HG02973 (cell line): ENCODE measurements at regions not wholly inside any gene's neighbourhood (a gene's known extent, or its start where the extent isn't known, plus 50 kb on each side); places are given as distances from the start of the nearest gene placed in this dataset.
"Not testable (repeated sequence)": the region's sequence is repeated elsewhere in the genome, so short reads cannot be mapped to it uniquely, and the experiment has no call there.

ENCODE experiments used
- ATAC-seq: cut with Tn5 transposase; IDR thresholded peaks from one replicate; pipeline ENCODE4 v1.9.1; 2021; ENCODE audit warnings: moderate library complexity; ENCODE audit not compliant: unreplicated experiment

GRCh38 chr11:109480251-109480650 lies 58.3 kb downstream of the C11orf87 start:
- no peak for ATAC-seq

DNA sequence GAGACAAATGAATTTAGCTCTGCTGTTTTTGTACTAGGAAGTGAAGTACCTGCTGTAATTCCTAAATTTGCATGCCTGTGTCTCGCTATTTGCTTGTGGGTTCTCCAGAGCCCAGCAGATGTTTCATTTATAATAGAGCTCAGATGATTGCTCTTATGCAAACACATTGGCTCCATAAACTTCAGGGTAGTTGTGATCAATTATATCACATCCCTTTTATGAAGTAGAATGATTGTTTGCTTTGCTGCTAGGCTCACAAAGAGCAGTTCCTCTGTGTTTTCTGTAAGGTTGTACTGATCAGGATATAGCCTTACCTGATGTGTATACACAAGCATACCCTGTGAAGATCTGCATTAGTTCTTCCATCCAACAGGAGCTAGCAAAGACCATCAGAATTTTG lies 64.1 kb downstream of the C11orf87 start:
- ATAC-seq = no peak

GRCh38 chr11:109490953-109491635 lies 69.1 kb downstream of the C11orf87 start:
- no peak for ATAC-seq

- no peak for ATAC-seq
Measured at GRCh38 chr11:109506115-109506514, 84.1 kb downstream of the C11orf87 start.

DNA sequence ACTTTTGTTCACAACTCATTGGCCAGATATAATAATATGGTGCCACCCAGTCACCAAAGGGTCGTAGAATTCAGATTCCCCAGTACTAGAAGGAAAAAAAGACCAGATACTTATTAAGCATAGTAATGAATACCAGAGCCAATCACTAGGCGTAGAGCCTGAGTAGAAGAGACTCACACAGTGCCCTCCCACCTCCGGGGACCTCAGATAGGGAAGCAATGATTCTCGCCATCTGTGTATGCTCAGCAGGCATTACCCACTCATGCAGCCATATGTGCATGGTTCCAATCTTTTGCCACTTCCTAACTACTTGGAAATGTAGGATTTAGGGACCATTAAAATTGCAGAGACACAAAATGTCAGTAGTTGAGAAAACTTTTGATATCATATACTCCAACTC lies 85.3 kb downstream of the C11orf87 start:
- ATAC-seq = no peak

GRCh38 chr11:109507836-109508561 lies 86.0 kb downstream of the C11orf87 start:
- ATAC-seq = no peak

GRCh38 chr11:109508943-109509342 lies 87.0 kb downstream of the C11orf87 start:
- ATAC-seq = no peak

DNA sequence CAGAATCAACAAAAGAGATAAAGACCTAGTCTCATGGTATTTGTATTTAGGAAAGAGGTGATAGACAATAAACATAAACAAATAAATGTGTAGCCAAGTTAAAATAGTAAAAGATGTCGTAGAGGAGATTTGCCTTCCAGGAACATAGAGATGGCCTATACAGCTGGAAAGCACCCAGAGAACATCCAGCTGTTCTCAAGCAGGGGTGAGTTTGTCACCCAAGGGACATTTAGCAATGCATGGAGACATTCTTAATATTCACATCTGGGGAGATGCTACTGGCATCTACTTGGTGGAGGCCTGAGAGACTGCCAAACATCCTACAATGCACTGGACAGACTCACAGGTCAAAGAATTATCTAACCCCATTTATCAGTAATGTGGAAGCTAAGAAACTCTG lies 88.3 kb downstream of the C11orf87 start:
- ATAC-seq = no peak

DNA sequence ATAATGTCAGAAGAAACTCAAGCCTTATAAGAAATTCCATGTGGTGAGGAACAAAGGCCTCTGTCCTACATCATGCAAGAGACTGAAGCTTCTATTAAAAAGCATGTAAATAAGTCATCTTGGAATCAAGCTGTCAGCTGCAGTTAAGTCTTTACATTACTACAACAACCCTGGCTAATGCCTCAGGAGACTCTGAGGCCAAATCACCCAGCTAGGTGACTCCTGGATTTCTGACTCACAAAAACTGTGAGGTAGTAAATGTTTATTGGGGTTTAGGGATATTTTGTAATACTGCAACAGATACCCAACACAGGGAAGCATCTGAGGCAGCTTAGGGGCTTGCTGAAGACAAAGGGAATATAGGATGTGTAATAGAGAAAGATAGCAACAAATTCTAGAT lies 89.6 kb downstream of the C11orf87 start:
- no peak for ATAC-seq

- no peak for ATAC-seq
Measured at GRCh38 chr11:109512249-109512648, 90.3 kb downstream of the C11orf87 start.

DNA sequence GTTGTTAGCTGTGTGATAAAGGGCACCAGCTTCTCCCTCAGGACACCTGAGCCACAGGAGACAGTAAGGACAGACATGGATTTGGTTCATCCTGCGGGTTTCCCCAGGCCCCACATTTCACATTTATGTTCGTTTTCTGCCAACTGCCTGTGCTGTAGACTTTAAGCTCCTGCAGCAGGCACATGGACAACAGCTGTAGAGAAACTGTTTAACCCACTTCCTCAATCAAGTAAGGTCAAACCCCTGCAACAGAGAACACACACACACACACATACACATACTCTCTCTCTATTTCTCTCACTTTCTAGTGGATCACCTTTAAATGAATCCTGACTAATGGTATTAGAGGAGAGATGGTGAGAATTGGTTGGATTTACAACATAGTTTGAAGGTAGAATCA lies 90.7 kb downstream of the C11orf87 start:
- ATAC-seq = peak; percentile 64

- ATAC-seq = peak; percentile 61
Measured at GRCh38 chr11:109514313-109515018, 92.5 kb downstream of the C11orf87 start.

DNA sequence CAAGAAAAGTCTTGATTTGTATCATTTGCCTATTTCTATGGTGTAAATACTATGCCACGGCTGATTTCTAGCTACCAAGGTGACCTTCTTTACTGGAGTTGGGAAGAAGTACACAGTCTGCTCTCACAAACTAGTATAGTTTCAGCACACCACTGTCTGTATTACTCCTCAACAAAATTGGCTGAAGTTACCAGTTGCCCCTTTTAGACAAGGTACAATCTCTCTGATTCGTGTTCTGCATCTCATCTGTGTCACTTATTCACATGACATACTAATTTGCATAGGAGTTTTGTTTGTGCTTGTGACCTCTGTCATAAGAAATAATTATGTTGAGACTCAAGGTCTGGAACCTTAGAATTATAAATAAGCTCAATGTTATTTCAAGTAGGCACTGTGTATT lies 97.3 kb downstream of the C11orf87 start:
- no peak for ATAC-seq

DNA sequence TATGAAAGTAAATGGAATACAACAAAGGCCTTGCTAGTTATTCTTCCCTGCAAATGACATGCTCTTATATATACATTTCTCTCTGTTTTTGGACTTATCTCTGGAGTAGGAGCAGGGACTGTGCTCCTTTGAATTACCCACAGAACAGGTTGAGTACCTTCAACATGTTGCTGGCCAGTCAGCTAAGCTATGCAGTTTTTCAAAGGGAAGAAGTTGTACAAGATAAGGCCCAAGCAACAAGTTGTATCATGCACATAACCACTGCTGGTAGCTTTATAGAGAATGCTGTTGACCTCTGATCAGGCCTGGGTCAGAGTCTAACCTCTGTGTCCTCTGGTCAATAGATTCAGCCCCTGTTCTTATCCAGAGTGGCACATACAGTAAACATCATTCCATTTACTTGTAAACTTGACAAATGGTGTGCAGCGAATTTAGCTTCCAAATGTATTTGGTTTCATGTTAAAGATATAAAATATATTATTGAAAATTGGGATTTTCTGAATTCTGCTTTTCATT lies 99.6 kb downstream of the C11orf87 start:
- ATAC-seq = no peak

DNA sequence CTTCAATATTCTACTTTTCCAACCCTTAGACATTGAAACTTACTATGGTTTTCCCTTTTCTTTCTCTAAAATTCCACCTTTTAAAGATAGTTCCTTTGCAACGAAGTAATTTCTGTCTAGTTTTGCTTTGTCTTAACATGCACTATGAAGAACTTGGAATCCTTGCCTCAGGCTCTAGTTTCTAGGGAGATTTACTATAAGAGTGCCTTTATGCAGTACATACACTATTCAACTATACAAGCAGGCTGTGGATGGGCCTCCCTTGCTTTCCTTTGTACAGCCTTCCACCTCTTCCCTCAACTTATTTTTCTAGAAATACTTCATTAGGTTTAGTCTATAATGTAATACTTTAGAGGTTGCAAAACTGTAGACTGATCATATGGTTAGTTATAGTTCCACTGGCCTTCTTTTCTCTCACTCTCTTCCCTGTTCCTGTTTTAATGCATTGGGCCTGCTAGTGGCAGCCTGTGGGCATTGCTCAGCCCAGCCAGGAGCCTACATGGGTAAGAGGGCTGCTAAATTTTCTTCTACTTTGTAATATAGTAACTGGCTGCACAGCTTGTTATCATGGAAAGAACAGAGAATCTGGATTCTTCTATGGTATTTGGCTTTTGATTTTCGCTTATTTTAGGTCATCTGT lies 100.2 kb downstream of the C11orf87 start:
- no peak for ATAC-seq

GRCh38 chr11:109525636-109526035 lies 103.6 kb downstream of the C11orf87 start:
- ATAC-seq = not testable (repeated sequence)

- ATAC-seq = no peak
Measured at GRCh38 chr11:109526061-109526460, 104.1 kb downstream of the C11orf87 start.

- ATAC-seq = no peak
Measured at GRCh38 chr11:109526931-109527330, 104.9 kb downstream of the C11orf87 start.

DNA sequence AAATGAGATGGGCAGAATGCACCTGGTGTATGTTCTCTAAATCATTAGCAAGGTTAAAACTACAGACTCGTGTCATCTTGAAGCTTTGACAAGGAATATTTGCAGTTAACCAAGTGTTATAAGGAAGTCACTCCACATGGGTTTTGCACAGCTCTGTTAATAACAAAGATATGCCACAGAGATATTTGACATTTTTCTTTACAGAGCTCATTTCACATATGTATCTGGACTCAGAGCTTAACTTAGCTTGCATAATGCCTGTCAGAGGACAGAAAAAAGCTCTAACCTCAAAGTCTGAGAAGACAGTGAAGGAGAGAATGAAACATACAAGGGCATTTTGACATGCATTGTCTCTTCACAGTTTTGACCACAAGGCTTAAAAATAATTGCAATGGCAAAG lies 105.5 kb downstream of the C11orf87 start:
- no peak for ATAC-seq

DNA sequence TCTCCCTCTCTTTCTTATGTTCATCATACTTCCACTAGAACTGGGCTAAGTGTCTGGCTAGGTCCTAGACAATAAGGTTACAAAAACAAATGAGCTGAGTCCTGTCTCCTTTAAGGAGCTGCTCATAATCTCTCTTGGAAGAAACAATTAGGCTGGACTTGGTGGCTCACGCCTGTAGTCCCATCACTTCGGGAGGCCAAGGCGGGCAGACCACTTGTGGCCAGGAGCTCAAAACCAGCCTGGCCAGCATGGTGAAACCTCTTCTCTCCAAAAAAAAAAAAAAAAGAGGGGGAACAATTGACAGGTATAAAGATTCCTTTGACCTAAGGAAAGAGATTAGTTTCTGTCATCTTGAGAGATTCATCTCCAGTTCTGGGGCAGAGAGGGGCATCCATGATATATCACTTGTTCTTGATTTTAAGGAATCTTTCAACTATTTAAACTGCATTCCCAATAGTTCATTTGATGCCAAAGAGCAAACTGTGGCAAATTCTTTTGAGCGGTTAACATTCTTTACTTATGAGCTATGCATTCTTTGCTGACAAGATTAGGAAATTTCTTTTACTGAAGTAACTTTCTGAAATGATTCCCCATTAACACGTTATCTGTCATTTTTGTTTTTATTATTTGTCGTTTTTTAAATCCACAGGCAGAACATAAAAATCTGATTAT lies 125.5 kb downstream of the C11orf87 start:
- no peak for ATAC-seq

GRCh38 chr11:109552376-109552775 lies 130.4 kb downstream of the C11orf87 start:
- ATAC-seq = no peak
